ENCODE measurements at regions not wholly inside any gene's neighbourhood (a gene's known extent, or its start where the extent isn't known, plus 50 kb on each side); places are given as distances from the start of the nearest gene placed in this dataset.

GRCh38 chr14:58864751-58865513, 227.2 kb downstream of the DACT1 start:
- Histone ChIP-seq H3K27me3 (no peaks in the 10 kb centered on the region; the same call in 1 of the 2 replicates), H3K4me3 (ENCODE audit: low read depth, low read length) (no peak overlapping the region), H3K9me3 (no peaks in the 10 kb centered on the region), H3K36me3 (no peaks in the 10 kb centered on the region), H3K4me1 (no peaks in the 10 kb centered on the region)
- peak; percentile 32 for DNase-seq
- TF ChIP-seq, protein P1, sequence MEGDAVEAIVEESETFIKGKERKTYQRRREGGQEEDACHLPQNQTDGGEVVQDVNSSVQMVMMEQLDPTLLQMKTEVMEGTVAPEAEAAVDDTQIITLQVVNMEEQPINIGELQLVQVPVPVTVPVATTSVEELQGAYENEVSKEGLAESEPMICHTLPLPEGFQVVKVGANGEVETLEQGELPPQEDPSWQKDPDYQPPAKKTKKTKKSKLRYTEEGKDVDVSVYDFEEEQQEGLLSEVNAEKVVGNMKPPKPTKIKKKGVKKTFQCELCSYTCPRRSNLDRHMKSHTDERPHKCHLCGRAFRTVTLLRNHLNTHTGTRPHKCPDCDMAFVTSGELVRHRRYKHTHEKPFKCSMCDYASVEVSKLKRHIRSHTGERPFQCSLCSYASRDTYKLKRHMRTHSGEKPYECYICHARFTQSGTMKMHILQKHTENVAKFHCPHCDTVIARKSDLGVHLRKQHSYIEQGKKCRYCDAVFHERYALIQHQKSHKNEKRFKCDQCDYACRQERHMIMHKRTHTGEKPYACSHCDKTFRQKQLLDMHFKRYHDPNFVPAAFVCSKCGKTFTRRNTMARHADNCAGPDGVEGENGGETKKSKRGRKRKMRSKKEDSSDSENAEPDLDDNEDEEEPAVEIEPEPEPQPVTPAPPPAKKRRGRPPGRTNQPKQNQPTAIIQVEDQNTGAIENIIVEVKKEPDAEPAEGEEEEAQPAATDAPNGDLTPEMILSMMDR (IDR thresholded peaks at IDR 0.05; ENCODE audit: low read depth, low read length): no peak

GRCh38 chr14:58865514-58866281, 227.9 kb downstream of the DACT1 start:
- DNase-seq: no peak
- H3K9me3 ChIP-seq: no peaks in the 10 kb centered on the region
- no peaks in the 10 kb centered on the region; the same call in 1 of the 2 replicates for H3K27me3 ChIP-seq
- no peak overlapping the region for H3K4me3 ChIP-seq (ENCODE audit: low read depth, low read length)
- TF ChIP-seq, protein P1 (IDR thresholded peaks at IDR 0.05; ENCODE audit: low read depth, low read length): no peak
- no peaks in the 10 kb centered on the region for H3K4me1 ChIP-seq
- H3K36me3 ChIP-seq: no peaks in the 10 kb centered on the region

DNA sequence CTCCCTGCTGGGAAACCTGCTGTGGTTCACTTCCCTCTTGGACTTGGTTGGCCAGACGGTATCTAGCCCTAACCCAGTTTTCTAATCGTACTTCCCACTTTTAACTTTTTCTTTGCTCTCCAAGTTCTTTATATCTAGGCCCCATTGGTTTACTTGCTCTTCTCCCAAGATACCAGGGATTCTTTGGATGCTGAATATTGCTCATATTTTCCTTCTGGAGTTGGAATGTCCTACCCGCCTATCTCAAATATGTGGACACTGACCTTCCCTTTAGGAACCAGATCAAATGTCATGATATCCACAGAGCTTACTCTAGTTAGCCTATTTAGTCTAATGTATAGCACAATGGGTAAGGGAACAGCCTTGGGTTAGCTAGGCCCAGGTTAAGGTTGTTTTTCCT, 228.6 kb downstream of the DACT1 start:
- no peak for DNase-seq
- no peaks in the 10 kb centered on the region for H3K36me3 ChIP-seq
- no peaks in the 10 kb centered on the region for H3K9me3 ChIP-seq
- H3K4me1 ChIP-seq: no peaks in the 10 kb centered on the region
- TF ChIP-seq, protein P1 (IDR thresholded peaks at IDR 0.05; ENCODE audit: low read depth, low read length): no peak
- H3K4me3 ChIP-seq (ENCODE audit: low read depth, low read length): no peak overlapping the region
- no peaks in the 10 kb centered on the region; the same call in 1 of the 2 replicates for H3K27me3 ChIP-seq

GRCh38 chr14:58870961-58871360, 233.2 kb downstream of the DACT1 start:
- TF ChIP-seq, protein P1 (IDR thresholded peaks at IDR 0.05; ENCODE audit: low read depth, low read length): no peak

GRCh38 chr14:58871573-58871972, 233.8 kb downstream of the DACT1 start:
- Histone ChIP-seq H3K4me1 (no peaks in the 10 kb centered on the region), H3K36me3 (no peaks in the 10 kb centered on the region), H3K27me3 (no peaks in the 10 kb centered on the region; the same call in 1 of the 2 replicates), H3K4me3 (ENCODE audit: low read depth, low read length) (no peak overlapping the region), H3K9me3 (no peaks in the 10 kb centered on the region)
- TF ChIP-seq, protein P1 (IDR thresholded peaks at IDR 0.05; ENCODE audit: low read depth, low read length): no peak
- DNase-seq: no peak

More at GRCh38 chr14:58870961-58871360, 233.2 kb downstream of the DACT1 start:
- H3K27me3 ChIP-seq: no peaks in the 10 kb centered on the region; the same call in 1 of the 2 replicates
- H3K4me3 ChIP-seq (ENCODE audit: low read depth, low read length): no peak overlapping the region
- DNase-seq: no peak
- H3K36me3 ChIP-seq: no peaks in the 10 kb centered on the region
- no peaks in the 10 kb centered on the region for H3K4me1 ChIP-seq
- no peaks in the 10 kb centered on the region for H3K9me3 ChIP-seq
